Activated CD8-positive, alpha-beta memory T cell treated with anti-CD3 and anti-CD28 coated beads, Interleukin-2, amount 10 ng/mL, durations not matched to agents 7 days and 5 days (primary cell): ENCODE measurements at regions not wholly inside any gene's neighbourhood (a gene's known extent, or its start where the extent isn't known, plus 50 kb on each side); places are given as distances from the start of the nearest gene placed in this dataset.

Experiments used
- ATAC-seq: fragments of 150-1000 bp; cut with Tn5 transposase; one replicate; pipeline ENCODE4 v1.10.0; 2021; ENCODE audit warnings: moderate library complexity
- CTCF ChIA-PET: fragments of 350-600 bp; sonication (Branson Sonifier 250); formaldehyde crosslinking; loops from one replicate; lab custom pipeline; 2021; ENCODE audit warnings: antibody characterized with exemption; lab: Charles Lee
- DNase-seq: peaks from one replicate; pipeline ENCODE4 v3.0.0-alpha.2; 2020
- H3K27ac Mint-ChIP-seq: one replicate; pipeline ENCODE4 v1.8.0; 2021; ENCODE audit warnings: mild to moderate bottlenecking, mixed read lengths
- H3K27me3 Mint-ChIP-seq: one replicate; pipeline ENCODE4 v1.8.0; 2021; ENCODE audit warnings: mixed read lengths
- H3K36me3 Mint-ChIP-seq: one replicate; pipeline ENCODE4 v1.8.0; 2021; ENCODE audit warnings: mild to moderate bottlenecking, mixed read lengths
- H3K4me1 Mint-ChIP-seq: one replicate; pipeline ENCODE4 v1.8.0; 2021; ENCODE audit warnings: mixed read lengths
- H3K4me3 Mint-ChIP-seq: one replicate; pipeline ENCODE4 v1.8.0; 2021; ENCODE audit warnings: mild to moderate bottlenecking, moderate library complexity, mixed read lengths
- H3K9me3 Mint-ChIP-seq: one replicate; pipeline ENCODE4 v1.8.0; 2022; ENCODE audit warnings: low read depth, mixed read lengths

DNA sequence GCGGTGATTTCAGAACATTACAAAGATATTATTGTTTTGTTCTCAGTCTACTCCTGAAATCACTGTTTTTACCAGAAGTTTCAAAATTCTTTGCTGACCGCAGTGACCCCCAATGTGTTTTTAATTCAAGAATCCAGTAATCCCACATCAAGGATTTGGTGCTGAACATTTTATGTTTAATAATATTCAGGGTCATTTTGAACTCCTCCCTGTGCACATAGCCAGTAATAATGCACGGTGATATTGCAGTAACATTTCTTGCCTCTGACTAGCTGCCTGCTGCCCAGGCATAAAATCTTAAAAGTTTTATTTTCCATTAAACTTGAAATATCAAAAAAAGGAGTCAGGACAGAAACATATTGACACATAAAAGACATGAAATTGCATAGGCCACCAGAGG lies 443.4 kb upstream of the NCAM2 start:
- Mint-ChIP-seq H3K9me3 (peaks cover 2% of the 10 kb centered on the region), H3K36me3 (no peaks in the 10 kb centered on the region), H3K4me1 (no peaks in the 10 kb centered on the region), H3K27ac (no peak overlapping the region), H3K4me3 (no peak overlapping the region), H3K27me3 (no peaks in the 10 kb centered on the region)
- CTCF ChIA-PET, result no interaction called here
- DNase-seq (no peak), ATAC-seq (no peak)

DNA sequence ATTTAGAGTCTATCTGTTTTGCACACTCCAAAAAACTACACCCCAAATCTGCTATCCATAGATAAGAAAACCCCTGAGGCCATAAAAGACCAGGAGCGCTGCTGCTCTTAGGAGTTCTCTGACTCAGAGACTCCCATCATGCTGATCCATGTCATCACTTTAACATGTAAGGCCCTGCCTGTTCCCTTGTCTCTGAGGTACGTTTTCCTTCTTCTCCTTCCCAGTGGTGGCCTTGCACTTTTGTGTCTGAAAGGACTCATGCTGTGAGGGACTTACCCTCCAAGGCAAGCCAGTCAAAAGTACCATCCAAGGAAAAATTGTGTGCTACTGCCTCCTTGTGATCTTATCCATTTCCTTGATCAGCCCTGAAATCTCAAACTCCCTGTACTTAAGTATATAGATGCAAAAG lies 427.4 kb upstream of the NCAM2 start:
- Mint-ChIP-seq H3K27me3 (no peaks in the 10 kb centered on the region), H3K4me1 (no peaks in the 10 kb centered on the region), H3K9me3 (peaks cover 10% of the 10 kb centered on the region), H3K27ac (no peak overlapping the region), H3K4me3 (no peak overlapping the region), H3K36me3 (no peaks in the 10 kb centered on the region)
- ATAC-seq, result no peak
- CTCF ChIA-PET, result no interaction called here
- DNase-seq, result no peak

DNA sequence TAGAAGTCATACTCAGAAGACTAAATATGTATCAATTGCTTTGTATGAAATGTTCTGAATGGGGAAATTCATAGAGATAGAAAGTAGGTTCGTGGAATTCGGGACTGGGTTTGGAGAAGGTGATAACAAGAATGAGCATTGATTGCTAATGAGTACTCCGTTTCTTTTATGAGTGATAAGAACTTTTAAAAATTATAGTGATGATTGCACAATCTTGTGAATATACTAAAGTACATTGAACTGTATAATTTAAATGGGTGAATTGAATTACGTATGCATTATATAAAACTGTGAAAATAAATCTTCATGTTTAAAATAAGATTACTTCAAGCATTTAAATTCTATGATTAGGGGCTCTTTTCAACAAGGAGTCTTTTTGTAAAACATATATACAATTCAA lies 425.6 kb upstream of the NCAM2 start:
- CTCF ChIA-PET, result no interaction called here
- Mint-ChIP-seq H3K27me3 (no peaks in the 10 kb centered on the region), H3K9me3 (peaks cover 8% of the 10 kb centered on the region), H3K27ac (no peak overlapping the region), H3K4me3 (no peak overlapping the region), H3K36me3 (no peaks in the 10 kb centered on the region), H3K4me1 (no peaks in the 10 kb centered on the region)
- no peak for DNase-seq
- ATAC-seq, result no peak

DNA sequence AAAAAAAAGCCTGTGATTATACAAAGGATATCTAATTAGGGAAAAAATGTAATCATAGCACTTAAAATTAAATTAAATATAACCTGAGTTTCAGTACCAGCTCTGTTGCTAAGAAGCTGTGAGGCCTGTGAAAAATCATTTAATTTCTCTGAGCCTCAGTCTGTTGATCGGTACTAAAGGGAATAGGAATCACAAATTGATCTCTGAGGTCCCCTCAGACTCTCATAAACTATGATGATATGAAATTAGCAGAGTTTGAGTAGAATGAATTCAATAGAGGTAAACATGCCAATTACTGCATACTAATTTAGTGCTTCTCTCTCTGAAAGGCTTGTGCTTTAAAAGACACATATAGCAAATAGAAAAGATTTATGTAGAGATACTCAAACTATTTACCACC lies 416.8 kb upstream of the NCAM2 start:
- ATAC-seq (no peak), DNase-seq (no peak)
- Mint-ChIP-seq H3K4me3 (no peak overlapping the region), H3K27me3 (no peaks in the 10 kb centered on the region), H3K4me1 (no peaks in the 10 kb centered on the region), H3K36me3 (peaks cover 1% of the 10 kb centered on the region), H3K27ac (no peak overlapping the region), H3K9me3 (peaks cover 6% of the 10 kb centered on the region)
- CTCF ChIA-PET, result no interaction called here

DNA sequence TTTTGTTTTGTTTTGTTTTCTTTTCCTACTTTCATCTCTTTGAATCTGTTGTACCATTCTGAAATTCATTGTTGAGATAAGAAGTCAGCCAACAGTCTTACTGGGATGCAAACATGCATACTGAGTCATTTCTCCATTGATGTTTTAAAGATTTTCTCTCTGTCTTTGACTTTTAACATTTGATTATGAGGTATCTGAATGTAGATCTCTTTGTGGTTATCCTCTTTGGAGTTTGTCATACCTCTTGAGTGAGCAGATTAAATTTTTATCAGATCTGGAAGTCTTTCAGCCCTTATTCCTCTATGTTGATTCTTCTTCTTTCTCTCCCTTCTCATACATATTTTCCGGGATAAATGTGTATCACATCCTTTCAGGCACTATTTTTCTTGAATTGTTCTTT lies 406.9 kb upstream of the NCAM2 start:
- Mint-ChIP-seq H3K27me3 (no peaks in the 10 kb centered on the region), H3K4me3 (no peak overlapping the region), H3K27ac (no peak overlapping the region), H3K9me3 (peaks cover 8% of the 10 kb centered on the region), H3K36me3 (no peaks in the 10 kb centered on the region), H3K4me1 (no peaks in the 10 kb centered on the region)
- CTCF ChIA-PET, result no interaction called here
- no peak for ATAC-seq
- no peak for DNase-seq

DNA sequence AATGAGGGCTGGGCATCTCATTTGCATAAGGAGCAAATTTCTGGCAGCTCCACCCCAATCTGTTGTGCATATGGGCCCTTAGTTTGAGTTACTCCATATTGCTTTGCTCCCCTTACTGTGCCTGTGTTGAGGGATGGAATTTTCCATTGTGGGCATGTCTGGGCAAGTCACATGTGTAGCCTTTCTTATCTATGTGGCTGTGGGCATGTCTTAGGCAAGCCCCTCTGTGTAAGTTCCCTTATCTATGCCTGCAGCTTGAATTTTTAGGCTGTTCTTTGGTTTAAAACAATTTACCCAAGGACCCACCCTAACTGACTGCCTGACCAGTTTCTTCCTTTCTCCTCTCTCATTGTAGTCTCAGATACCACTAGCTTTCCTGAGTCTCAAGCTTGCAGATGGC lies 405.7 kb upstream of the NCAM2 start:
- ATAC-seq (no peak), DNase-seq (no peak)
- Mint-ChIP-seq H3K4me1 (no peaks in the 10 kb centered on the region), H3K36me3 (no peaks in the 10 kb centered on the region), H3K9me3 (peaks cover 8% of the 10 kb centered on the region), H3K27ac (no peak overlapping the region), H3K27me3 (no peaks in the 10 kb centered on the region), H3K4me3 (no peak overlapping the region)
- CTCF ChIA-PET, result no interaction called here

DNA sequence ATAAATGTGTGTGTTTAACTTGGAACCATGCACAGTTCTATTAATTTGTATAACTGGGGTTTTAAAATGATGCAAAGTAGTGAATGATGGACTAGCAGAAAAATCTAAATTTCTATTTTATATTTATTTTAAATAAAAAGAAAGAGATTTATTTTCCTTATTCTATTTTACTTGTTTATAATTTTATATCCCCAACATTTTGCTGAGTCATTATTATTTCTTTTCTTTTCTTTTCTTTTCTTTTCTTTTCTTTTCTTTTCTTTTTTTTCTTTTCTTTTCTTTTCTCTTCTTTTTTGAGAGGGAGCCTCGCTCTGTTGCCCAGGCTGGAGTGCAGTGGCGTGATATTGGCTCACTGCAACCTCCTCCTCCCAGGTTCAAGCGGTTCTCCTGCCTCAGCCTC lies 395.0 kb upstream of the NCAM2 start:
- Mint-ChIP-seq H3K9me3 (peaks cover 18% of the 10 kb centered on the region), H3K27me3 (no peaks in the 10 kb centered on the region), H3K36me3 (no peaks in the 10 kb centered on the region), H3K27ac (no peak overlapping the region), H3K4me1 (no peaks in the 10 kb centered on the region), H3K4me3 (no peak overlapping the region)
- no peak for DNase-seq
- CTCF ChIA-PET, result no interaction called here
- ATAC-seq, result no peak

DNA sequence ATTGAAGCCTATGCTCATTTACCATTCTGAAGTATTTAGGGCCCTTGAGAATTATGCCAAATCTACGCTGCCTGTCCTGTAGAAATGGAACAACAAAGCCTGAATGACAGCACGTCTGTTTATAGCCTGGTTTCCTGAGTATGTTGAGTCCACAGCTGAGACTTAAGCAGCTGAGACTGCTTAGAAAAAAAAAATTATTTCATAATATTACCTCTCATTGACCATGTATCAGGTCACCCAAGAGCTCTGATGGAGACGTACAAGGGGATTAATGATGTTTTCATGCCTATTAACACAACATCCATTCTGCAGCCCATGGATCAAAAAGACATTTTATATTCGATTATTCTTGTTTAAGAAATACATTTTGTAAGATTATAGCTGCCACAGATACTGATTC lies 387.2 kb upstream of the NCAM2 start:
- no peak overlapping the region for H3K27ac Mint-ChIP-seq
- CTCF ChIA-PET, result no interaction called here
- H3K36me3 Mint-ChIP-seq, result no peaks in the 10 kb centered on the region
- no peak for DNase-seq
- H3K9me3 Mint-ChIP-seq, result peaks cover 12% of the 10 kb centered on the region
- H3K4me3 Mint-ChIP-seq, result no peak overlapping the region
- no peaks in the 10 kb centered on the region for H3K27me3 Mint-ChIP-seq
- H3K4me1 Mint-ChIP-seq, result no peaks in the 10 kb centered on the region
- ATAC-seq, result no peak

DNA sequence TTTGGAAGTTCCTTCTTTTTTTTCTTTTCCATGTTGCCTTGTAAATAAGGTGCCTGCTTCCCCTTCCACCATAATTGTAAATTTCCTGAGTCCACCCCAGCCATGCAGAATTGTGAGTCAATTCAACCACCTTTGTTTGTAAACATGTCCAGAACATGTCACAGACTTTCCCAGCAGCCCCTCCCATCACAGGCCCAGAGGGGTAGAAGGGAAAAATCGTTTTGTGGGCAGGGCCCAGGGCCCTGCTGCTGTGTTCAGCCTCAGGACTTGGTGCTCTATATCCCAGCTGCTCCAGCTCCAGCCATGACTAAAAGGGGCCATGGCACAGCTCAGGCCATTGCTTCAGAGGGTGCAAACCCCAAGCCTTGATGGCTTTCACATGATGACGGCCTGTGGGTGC lies 384.6 kb upstream of the NCAM2 start:
- H3K27ac Mint-ChIP-seq, result no peak overlapping the region
- ATAC-seq (no peak), DNase-seq (no peak)
- no peaks in the 10 kb centered on the region for H3K27me3 Mint-ChIP-seq
- H3K4me1 Mint-ChIP-seq, result no peaks in the 10 kb centered on the region
- CTCF ChIA-PET, result no interaction called here
- H3K4me3 Mint-ChIP-seq, result no peak overlapping the region
- H3K9me3 Mint-ChIP-seq, result peaks cover 6% of the 10 kb centered on the region
- no peaks in the 10 kb centered on the region for H3K36me3 Mint-ChIP-seq

DNA sequence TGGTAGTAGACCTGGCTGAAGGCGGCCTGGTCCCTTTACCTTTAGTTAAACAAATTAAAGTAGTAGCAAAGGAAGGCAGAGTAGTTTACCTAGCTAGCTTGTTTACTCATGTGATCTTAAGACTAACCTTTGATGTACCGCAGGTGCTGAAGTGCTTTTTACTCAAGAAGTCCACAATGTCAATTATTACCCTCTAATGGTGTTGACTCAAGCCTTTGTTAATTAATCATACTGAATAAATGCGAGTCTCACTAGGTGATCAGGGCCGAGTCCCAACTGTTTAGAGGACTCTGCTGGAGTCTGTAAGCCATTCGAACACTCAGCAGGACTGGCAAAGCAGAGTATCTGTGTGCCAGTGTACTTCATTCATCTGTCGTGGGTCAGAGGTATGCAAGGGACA lies 381.1 kb upstream of the NCAM2 start:
- Mint-ChIP-seq H3K27ac (no peak overlapping the region), H3K4me1 (no peaks in the 10 kb centered on the region), H3K4me3 (no peak overlapping the region), H3K27me3 (no peaks in the 10 kb centered on the region), H3K36me3 (no peaks in the 10 kb centered on the region), H3K9me3 (peaks cover 6% of the 10 kb centered on the region)
- ATAC-seq (no peak), DNase-seq (no peak)
- CTCF ChIA-PET, result no interaction called here

DNA sequence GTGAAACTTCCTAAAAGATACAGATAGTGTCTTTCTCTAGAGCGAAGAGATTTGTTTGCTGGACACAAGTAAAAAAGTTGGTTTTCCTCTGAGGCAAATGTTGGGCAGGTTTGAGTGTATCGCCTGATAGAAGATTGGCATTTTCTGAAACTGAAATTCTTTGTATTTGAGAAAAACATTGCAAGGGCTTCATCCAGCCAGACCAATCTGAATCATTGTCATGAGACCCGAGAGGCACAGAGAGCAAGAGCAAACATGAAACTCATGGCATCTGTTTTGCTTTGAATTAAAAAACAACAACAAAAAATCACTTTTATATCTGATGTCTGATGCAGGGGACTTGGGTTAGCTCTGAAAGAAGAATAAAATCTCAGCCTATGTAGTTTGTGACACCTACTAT lies 379.3 kb upstream of the NCAM2 start:
- no peak overlapping the region for H3K4me3 Mint-ChIP-seq
- no peak for DNase-seq
- CTCF ChIA-PET, result no interaction called here
- ATAC-seq, result no peak
- no peaks in the 10 kb centered on the region for H3K27me3 Mint-ChIP-seq
- peaks cover 7% of the 10 kb centered on the region for H3K9me3 Mint-ChIP-seq
- no peak overlapping the region for H3K27ac Mint-ChIP-seq
- H3K4me1 Mint-ChIP-seq, result no peaks in the 10 kb centered on the region
- no peaks in the 10 kb centered on the region for H3K36me3 Mint-ChIP-seq

DNA sequence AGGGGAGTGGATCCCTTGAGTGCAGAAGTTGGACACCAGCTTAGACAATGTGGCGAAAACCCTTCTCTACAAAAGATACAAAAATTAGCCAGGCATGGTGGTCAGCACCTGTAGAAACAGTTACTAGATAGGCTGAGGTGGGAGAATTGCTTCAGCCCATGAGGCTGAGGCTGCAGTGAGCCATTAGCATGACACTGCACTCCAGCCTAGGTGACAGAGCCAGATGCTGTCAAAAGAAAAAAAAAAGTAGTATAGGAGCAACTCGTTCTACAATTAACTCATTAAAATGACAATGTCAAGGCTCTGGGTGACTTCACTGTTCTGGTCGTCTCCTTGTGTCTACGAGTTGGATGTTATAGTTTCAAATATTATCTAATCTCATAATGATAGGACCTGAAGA lies 370.6 kb upstream of the NCAM2 start:
- DNase-seq (no peak), ATAC-seq (no peak)
- no peaks in the 10 kb centered on the region for H3K36me3 Mint-ChIP-seq
- CTCF ChIA-PET, result no interaction called here
- no peaks in the 10 kb centered on the region for H3K4me1 Mint-ChIP-seq
- no peaks in the 10 kb centered on the region for H3K27me3 Mint-ChIP-seq
- H3K4me3 Mint-ChIP-seq, result no peak overlapping the region
- peaks cover 12% of the 10 kb centered on the region for H3K9me3 Mint-ChIP-seq
- no peak overlapping the region for H3K27ac Mint-ChIP-seq

DNA sequence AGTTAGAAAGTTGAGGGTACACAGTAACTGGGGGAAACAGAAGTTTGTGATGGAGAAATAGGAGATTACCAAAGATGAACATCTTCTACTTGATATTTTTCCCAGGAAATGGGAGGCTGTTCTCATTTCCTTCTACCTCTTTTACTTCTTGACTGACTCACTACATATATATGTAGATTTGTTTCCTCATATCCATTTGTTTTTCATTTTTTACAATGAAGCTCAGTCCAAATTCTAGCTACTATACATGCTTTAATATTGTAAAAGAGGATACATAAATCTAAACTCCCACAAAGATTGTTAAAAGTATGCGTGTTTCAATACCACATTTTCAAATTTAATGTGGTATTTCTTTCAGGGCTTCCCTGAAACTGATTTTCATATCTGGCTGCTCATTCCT lies 366.6 kb upstream of the NCAM2 start:
- Mint-ChIP-seq H3K4me3 (no peak overlapping the region), H3K27ac (no peak overlapping the region), H3K36me3 (no peaks in the 10 kb centered on the region), H3K4me1 (no peaks in the 10 kb centered on the region), H3K27me3 (no peaks in the 10 kb centered on the region), H3K9me3 (peaks cover 7% of the 10 kb centered on the region)
- DNase-seq (no peak), ATAC-seq (no peak)
- CTCF ChIA-PET, result no interaction called here

DNA sequence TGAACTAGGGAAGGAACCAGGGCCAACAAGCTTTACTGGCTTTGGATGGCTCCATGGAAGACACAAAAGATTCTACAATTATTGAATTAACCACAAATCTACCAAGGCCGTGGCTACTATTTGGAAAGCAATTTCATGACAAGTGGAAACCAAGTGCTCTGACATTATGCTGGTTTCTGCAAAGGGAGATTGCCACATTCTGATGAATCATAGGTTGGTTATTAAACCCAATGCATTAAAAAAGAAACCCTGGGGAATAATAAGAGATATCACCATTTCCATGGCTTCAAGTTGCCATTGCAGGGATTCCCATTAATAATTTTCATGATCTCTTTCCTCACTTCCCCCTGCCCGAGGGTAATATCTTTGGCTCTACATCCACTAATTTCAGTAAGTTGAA lies 359.2 kb upstream of the NCAM2 start:
- CTCF ChIA-PET, result no interaction called here

DNA sequence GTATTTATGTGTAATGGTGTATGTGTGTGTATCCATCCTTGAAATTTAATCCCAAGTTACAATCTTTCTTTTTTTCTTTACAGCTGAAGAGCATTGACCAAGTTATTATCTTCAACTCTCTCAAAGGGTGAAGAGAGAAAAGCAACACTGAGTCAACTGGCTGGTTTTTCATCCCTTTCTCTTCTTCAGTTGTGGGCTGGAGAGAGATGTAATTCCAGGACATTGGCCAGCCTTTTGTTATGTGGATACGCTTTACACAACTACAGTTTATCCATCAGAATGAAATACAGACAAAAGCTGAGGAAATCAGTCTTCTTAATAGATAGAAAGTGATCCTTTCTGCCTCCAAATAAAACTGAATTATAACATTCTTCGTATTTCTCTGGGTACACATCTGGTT lies 357.0 kb upstream of the NCAM2 start:
- DNase-seq (no peak), ATAC-seq (no peak)
- no peak overlapping the region for H3K4me3 Mint-ChIP-seq
- no peaks in the 10 kb centered on the region for H3K36me3 Mint-ChIP-seq
- H3K27ac Mint-ChIP-seq, result no peak overlapping the region
- CTCF ChIA-PET, result no interaction called here
- H3K4me1 Mint-ChIP-seq, result no peaks in the 10 kb centered on the region
- H3K27me3 Mint-ChIP-seq, result no peaks in the 10 kb centered on the region
- H3K9me3 Mint-ChIP-seq, result peaks cover 5% of the 10 kb centered on the region

More for the DNA sequence above, 359.2 kb upstream of the NCAM2 start:
- DNase-seq (no peak), ATAC-seq (no peak)
- Mint-ChIP-seq H3K4me1 (no peaks in the 10 kb centered on the region), H3K27ac (no peak overlapping the region), H3K4me3 (no peak overlapping the region), H3K36me3 (no peaks in the 10 kb centered on the region), H3K27me3 (no peaks in the 10 kb centered on the region), H3K9me3 (peaks cover 9% of the 10 kb centered on the region)
